ENCODE measurements at regions not wholly inside any gene's neighbourhood (a gene's known extent, or its start where the extent isn't known, plus 50 kb on each side); places are given as distances from the start of the nearest gene placed in this dataset.
"Not testable (repeated sequence)": the region's sequence is repeated elsewhere in the genome, so short reads cannot be mapped to it uniquely, and the experiment has no call there.

GRCh38 chr4:111957116-111957515 is 188.1 kb upstream of the FAM241A start:
- no peak for DNase-seq (ENCODE audit: low spot score)

GRCh38 chr4:111957997-111958396 is 187.3 kb upstream of the FAM241A start:
- DNase-seq (ENCODE audit: low spot score), result no peak

GRCh38 chr4:111959222-111959621 is 186.0 kb upstream of the FAM241A start:
- no peak for DNase-seq (ENCODE audit: low spot score)

DNA sequence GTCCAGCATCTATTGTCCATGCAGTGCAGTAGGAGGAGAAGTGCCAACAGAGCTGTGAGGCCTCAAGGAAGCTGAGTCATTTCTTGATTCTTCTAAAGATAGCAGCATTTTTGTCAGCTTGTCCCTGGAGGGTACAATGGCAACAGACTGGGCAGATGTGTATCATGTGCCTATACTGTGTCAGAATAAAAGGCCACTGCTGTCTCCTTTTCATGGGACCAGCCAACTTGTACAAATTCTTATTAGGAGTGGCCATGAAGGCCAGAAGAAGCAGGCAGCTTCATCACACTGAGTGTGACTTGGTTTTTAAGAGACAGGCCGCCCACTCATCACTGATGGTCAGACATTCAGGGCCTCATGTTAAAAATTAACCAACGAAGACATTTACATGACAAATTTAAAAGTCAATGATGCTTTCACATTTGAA is 185.0 kb upstream of the FAM241A start:
- DNase-seq (ENCODE audit: low spot score), result no peak

DNA sequence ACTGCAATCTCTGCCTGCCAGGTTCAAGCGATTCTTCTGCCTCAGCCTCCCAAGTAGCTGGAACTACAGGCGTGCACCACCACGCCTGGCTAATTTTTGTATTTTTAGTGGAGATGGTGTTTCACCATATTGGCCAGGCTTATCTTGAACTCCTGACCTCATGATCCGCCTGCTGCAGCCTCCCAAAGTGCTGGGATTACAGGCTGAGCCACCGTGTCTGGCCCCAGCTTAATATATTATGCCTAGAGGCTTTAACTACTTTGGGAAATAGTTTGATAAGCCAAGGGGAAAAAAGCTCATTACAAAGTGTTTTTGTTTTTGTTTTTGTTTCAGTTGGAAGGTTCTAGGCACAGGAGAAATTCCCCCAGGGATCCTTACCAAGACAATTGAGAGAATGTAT is 184.2 kb upstream of the FAM241A start:
- not testable (repeated sequence) for DNase-seq (ENCODE audit: low spot score)

- no peak for DNase-seq (ENCODE audit: low spot score)
These were observed 183.4 kb upstream of the FAM241A start for GRCh38 chr4:111961809-111962208.

GRCh38 chr4:111963158-111963700 is 182.0 kb upstream of the FAM241A start:
- no peak for DNase-seq (ENCODE audit: low spot score)

GRCh38 chr4:111977419-111977965 is 167.8 kb upstream of the FAM241A start:
- DNase-seq (ENCODE audit: low spot score), result no peak

GRCh38 chr4:111979921-111980320 is 165.3 kb upstream of the FAM241A start:
- DNase-seq (ENCODE audit: low spot score), result no peak

DNA sequence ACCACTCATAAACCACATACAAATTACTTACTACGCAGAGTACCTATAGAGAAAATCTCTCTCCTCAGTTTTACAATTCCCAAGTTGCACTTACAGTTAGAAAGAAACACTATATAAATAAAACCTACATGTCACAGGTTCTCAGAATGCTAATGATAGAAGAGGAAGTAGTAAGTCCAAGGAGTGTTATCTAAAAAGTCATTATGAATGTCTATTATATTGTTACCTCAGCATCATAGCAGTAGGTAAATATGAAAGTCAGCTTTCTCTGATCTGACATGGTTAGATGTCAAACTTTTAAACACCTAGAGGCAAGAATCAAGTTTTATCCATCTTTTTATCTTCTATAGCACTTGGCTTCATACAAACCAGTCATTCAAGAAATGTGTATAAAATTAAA is 163.2 kb upstream of the FAM241A start:
- no peak for DNase-seq (ENCODE audit: low spot score)

DNA sequence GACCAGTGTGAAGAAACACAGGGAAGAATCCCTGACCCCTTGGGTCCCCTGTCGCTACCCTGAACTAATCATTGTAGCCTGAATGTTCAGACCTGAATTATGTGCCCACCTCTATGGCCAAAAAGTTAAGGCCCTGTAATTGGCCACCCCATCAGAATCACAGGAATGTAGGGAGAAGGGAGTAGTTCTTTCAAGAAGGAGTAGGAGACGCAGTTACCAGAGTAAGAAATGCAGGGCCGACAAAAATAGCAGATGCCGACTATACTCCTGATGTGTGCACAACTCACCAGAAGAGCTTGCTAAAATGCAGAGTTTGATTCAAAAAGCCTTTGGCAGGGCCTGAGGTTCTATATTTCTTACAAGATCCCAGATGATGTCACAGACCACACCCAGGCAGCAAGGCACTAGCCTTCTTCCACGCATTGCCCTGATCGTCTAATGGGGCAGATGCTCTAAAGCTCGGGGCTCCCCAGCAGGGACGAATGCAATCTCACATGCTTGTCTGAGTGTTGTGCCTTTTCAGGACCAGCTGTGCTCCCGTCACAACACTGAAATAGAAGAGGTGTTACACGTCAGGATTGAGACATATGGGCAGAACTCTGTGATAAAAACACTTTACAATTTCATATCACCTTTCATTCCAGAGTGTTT is 161.0 kb upstream of the FAM241A start:
- no peak for DNase-seq (ENCODE audit: low spot score)

- no peak for DNase-seq (ENCODE audit: low spot score)
These were observed 159.8 kb upstream of the FAM241A start for GRCh38 chr4:111985426-111985825.

DNA sequence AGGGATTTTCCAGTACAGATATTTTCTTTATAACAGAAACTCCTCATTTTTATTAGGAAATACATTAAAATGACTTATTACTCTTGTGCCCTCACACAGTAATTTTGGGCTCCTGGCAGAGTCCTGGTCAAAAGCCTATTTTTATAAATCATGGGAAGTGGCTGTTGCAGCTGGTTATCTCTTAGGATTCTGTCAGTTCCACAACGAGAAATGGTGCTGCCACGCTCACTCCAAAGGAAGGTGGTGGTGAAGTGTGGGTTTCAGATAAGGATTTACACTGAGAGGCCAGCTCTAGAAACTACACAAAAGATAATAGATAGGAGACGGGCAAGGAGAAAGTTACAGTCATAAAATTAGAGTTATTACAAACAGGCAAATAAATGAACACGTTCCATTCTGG is 159.2 kb upstream of the FAM241A start:
- DNase-seq (ENCODE audit: low spot score), result no peak

DNA sequence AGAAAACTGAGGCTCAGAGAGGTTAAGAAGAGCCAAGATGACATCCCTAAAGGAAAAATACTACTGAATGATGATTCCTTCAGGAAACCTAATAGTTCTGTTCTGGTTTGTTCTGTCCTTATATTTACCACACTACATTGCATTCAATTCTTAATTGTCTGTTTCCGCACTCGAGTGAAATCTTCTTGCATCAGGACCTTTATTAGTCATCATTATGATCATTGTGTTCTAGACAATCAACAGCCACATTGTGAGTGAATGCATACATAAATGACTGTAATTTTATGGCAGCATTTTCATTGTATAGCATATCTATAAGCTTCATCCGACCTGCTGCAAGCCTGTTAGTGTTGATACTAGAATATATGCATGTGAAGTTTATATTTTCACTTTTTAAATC is 156.7 kb upstream of the FAM241A start:
- DNase-seq (ENCODE audit: low spot score), result no peak

- no peak for DNase-seq (ENCODE audit: low spot score)
These were observed 155.4 kb upstream of the FAM241A start for GRCh38 chr4:111989817-111990216.

GRCh38 chr4:111991163-111991562 is 154.1 kb upstream of the FAM241A start:
- no peak for DNase-seq (ENCODE audit: low spot score)

DNA sequence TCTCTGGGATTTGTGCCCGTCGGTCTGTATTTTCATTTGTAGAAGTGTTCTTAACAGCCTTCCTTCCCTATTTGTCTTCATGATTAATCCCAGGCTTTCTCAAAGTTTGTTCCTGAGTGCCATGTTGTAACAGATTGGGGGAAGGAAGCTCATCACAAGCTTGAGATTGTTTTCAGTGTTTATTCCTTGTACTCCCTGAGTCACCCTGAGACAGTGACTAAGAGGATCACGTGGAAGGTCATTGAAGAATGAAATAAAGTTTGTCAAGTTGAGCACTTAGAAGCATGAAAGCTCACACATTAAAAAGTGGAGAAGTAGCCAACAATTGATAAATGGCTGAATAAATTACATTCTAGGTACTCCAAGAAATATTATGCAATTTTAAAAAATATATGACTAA is 153.5 kb upstream of the FAM241A start:
- no peak for DNase-seq (ENCODE audit: low spot score)

DNA sequence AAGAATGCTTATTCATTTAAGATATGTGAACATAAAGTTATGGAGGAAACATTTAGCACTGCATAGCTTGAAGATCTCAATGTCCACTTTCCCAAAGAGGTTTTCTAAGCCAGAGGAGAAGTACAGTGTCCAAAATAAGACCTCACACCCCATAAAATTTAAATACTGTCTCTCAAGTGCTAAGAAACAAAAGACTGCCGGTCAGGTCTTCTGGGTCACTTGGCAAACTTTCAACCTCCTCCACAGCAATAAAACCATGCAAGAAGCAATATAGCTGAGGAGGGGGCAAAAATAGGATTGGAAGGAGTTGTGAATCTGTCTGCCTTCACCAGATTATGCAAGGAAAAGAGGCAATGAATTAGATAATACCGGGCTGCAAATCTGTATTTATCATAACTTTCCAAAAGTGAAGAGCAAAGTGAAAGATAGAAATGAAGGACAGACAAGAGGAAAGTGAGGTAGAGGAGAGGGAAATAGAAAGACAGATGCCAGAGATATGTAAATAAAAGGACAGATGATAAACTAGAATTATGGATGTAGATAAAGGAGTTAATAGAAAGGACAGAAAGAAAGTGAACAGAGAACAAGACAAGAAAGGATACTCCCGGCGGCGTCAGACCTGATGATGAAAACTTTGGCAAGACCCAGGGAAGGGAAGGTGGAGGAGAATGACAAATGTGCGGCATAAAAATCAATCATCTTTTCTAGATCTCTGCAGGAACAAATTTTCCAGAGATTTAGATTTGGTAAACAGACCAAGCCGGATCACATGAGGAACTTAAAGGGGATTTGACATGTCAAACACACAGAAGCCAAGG is 152.7 kb upstream of the FAM241A start:
- DNase-seq (ENCODE audit: low spot score), result no peak

- DNase-seq (ENCODE audit: low spot score), result no peak
These were observed 150.9 kb upstream of the FAM241A start for GRCh38 chr4:111994392-111994791.

GRCh38 chr4:111997785-111998184 is 147.5 kb upstream of the FAM241A start:
- DNase-seq (ENCODE audit: low spot score), result no peak

- DNase-seq (ENCODE audit: low spot score), result no peak
These were observed 145.5 kb upstream of the FAM241A start for GRCh38 chr4:111999801-112000200.

DNA sequence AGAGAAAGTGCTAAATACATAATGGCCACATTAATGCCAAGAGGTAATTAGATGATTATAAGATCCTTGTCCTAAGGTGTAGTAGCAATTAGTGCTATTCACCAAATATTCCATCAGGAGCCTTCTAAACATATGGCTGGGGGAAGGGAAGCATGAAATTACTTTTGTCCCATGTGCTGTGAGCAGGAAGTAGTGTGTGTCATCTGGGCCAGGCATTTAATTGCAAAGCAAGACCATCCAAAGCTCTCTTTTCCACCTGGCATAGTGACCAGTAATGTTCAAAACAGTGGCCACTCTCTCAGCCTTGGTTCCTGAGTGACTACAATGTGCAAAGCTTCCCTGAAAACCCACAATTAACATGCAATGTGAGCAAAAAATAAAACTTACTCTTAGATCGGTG is 144.2 kb upstream of the FAM241A start:
- no peak for DNase-seq (ENCODE audit: low spot score)

DNA sequence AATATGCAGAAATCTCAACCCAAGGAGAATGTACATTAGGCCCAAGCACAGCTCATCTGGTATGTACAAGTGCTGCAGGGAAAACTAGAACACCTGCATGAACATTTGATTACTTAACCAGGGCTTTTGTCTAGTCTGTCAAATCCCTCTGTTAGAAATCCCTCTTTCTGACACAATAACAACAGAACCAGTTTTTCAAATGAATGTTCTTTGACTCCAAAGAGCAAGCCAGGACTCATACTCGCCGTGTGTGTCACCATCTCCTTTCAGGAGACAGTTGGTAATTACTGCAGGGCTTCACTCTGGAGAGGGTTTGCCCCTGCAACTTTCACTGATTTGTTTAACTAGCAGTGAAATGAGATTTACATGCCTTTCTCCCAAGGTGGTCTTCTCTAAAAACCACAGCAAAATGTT is 143.0 kb upstream of the FAM241A start:
- no peak for DNase-seq (ENCODE audit: low spot score)
